ENCODE measurements at regions not wholly inside any gene's neighbourhood (a gene's known extent, or its start where the extent isn't known, plus 50 kb on each side); places are given as distances from the start of the nearest gene placed in this dataset.

DNA sequence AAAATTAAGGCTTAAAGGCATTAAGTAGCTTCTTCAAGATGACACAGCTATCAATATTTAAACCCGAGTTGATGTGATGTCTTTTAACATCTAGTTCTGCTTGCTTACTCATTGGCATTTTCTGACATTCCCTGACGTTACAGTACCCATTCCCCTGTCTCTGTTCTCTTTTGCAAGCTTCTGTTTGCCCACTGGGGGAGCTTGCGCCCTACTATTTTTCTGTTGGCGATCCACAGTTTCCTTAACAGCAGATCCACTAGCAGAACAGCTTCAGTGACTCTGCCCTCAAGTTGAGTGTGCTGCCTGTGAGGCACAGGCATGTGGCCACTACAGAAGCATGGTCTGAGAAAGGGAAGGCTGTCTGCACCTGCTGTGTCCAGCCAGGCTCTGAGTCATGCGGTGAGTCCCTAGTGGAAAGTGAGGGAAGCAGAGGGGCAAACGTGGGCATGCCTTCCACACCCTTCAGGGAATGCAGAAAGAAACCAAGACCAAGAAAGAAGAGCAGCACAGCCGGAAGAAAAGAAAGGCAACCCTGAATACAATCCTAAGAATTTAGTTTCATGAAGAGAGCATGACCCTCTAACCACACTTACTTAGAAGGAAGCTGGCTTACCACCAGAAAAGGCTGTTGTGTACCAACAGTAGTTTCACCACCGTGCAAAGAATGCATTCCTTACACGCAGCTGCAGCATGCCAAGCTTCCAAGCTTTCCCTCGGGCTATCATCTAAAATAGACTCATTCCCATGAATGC is 97.7 kb upstream of the VGLL2 start:
- Histone ChIP-seq H3K4me3 (no peak overlapping the region), H3K36me3 (no peaks in the 10 kb centered on the region), H3K9me3 (no peaks in the 10 kb centered on the region), H3K27me3 (ENCODE audit: low read depth) (no peaks in the 10 kb centered on the region), H3K27ac (no peak overlapping the region), H3K4me1 (no peaks in the 10 kb centered on the region)
- ATAC-seq (peak in 1 of 2 donors; percentile 76), DNase-seq (no peak)
- intact Hi-C loops (cut with DNase I), result no loop called here
- TF ChIP-seq, protein P1, sequence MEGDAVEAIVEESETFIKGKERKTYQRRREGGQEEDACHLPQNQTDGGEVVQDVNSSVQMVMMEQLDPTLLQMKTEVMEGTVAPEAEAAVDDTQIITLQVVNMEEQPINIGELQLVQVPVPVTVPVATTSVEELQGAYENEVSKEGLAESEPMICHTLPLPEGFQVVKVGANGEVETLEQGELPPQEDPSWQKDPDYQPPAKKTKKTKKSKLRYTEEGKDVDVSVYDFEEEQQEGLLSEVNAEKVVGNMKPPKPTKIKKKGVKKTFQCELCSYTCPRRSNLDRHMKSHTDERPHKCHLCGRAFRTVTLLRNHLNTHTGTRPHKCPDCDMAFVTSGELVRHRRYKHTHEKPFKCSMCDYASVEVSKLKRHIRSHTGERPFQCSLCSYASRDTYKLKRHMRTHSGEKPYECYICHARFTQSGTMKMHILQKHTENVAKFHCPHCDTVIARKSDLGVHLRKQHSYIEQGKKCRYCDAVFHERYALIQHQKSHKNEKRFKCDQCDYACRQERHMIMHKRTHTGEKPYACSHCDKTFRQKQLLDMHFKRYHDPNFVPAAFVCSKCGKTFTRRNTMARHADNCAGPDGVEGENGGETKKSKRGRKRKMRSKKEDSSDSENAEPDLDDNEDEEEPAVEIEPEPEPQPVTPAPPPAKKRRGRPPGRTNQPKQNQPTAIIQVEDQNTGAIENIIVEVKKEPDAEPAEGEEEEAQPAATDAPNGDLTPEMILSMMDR (IDR thresholded peaks at IDR 0.05), result no peak

DNA sequence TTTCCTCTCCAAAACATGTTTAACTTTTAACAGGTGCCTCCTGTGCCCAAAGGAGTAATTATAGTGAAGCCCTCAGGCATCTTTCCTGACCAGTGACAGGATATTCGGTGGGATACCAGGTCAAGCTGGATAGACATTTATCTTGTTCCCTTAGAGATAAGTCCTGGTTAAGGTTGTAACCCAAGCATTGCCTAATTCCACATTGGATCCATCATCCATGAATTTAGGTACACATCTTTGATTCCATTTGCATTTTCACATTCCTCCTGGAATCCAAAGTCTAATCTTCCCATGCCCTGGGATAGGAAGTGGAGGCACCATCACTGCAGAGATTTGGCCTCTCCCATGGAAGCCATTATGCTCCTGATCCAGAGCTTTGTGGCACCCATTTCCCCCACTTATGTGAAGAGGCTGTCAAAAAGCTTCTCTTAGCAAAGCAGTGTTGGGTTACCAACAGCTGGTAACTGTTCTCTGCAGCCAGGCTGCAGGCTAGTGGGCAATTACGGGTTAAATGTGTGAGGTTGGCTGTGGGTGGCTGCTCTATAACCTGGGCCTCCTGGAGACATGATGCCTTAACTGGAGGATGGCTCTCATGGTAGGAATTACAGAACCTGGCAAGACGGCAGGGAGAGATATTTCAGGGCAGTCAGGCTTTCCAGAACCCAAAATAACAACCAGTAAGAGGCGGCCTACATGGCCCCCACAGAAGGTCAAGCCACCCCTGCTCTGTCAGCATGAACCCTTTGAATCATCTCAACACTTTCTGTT is 96.9 kb upstream of the VGLL2 start:
- intact Hi-C loops (cut with DNase I), result no loop called here
- TF ChIP-seq, protein P1 (IDR thresholded peaks at IDR 0.05), result no peak
- H3K27me3 ChIP-seq (ENCODE audit: low read depth), result no peaks in the 10 kb centered on the region
- H3K4me1 ChIP-seq, result no peaks in the 10 kb centered on the region
- H3K4me3 ChIP-seq, result no peak overlapping the region
- H3K27ac ChIP-seq, result no peak overlapping the region
- ATAC-seq, result no peak
- no peak for DNase-seq
- H3K36me3 ChIP-seq, result no peaks in the 10 kb centered on the region
- H3K9me3 ChIP-seq, result no peaks in the 10 kb centered on the region

DNA sequence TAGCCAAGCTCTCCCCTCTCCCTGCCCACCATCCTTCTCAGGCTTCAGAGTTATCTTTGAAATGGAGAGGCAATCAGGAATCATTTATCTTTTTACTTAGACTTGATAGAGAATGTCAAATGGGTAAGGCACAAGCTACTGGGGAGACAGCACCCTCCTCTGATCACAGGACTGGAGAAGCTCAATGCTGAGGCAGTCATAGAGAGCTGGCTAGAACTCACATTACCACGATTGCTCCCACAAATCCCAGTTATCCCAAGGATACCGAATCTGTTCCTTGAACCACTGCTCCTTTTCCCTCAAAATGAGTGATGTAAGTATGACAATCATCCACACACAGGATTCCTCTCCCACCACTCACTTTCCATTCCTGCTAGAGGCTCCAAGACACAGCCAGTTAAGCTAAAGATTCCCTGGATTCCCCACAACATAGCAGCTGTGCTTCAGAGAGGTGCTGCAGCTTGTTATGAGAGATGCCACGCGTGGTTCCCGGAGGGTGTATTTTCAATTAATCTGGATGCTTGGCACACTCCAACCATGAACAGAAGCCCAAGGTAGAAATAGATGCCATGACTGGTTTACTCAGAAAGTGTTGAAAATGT is 96.2 kb upstream of the VGLL2 start:
- H3K9me3 ChIP-seq, result no peaks in the 10 kb centered on the region
- H3K27me3 ChIP-seq (ENCODE audit: low read depth), result no peaks in the 10 kb centered on the region
- no peaks in the 10 kb centered on the region for H3K36me3 ChIP-seq
- TF ChIP-seq, protein P1 (IDR thresholded peaks at IDR 0.05), result no peak
- no peak for DNase-seq
- intact Hi-C loops (cut with DNase I), result no loop called here
- H3K4me3 ChIP-seq, result no peak overlapping the region
- ATAC-seq, result no peak
- H3K27ac ChIP-seq, result no peak overlapping the region
- H3K4me1 ChIP-seq, result no peaks in the 10 kb centered on the region

DNA sequence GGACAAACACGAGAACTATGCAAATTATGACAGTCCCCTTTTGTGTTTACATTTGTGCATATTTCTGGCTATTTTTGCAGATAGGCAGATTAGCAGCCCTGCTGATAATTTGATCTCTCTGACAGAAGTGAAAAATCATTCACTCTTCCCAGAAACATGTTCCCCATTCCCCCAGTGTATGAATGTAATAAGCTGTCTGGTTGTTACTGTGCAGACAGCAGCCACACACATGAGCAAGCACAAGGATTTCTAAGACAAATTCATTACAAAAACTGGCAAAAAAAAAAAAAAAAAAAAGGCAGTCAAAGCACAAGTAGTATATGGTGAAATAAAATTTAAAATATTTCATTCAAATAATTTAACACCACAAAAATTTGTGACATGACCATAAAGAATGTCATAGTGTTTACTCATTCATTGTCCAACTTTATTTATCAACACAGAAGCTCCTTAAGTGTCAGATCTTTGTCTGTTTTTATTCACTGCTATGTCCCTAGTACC is 95.5 kb upstream of the VGLL2 start:
- DNase-seq, result no peak
- no peak overlapping the region for H3K4me3 ChIP-seq
- no peaks in the 10 kb centered on the region for H3K4me1 ChIP-seq
- intact Hi-C loops (cut with DNase I), result no loop called here
- H3K27ac ChIP-seq, result no peak overlapping the region
- TF ChIP-seq, protein P1 (IDR thresholded peaks at IDR 0.05), result no peak
- no peaks in the 10 kb centered on the region for H3K9me3 ChIP-seq
- no peaks in the 10 kb centered on the region for H3K27me3 ChIP-seq (ENCODE audit: low read depth)
- H3K36me3 ChIP-seq, result no peaks in the 10 kb centered on the region
- ATAC-seq, result no peak

DNA sequence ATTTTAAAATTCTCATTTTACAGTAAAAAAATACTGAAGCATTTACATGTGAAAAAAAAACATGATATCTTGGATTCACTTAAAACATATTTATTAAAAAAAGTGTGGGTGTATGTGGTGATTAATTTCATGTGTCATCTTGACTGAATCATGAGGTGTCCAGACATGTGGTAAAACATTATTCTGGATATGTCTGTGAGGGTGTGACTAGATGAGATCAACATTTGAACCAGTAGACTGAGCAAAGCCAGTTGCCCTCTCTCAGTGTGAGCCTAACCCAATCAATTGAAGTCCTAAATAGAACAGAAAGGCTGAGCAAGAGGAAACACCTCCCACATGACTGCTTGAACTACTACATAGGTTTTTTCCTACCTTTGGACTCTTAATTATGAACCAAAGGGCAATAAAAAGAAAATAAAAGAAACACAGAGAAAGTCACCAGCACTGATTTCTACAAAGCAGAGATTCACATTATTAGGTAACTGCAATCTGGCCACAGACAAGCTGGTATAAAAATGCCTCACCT is 90.5 kb upstream of the VGLL2 start:
- Histone ChIP-seq H3K4me3 (no peak overlapping the region), H3K4me1 (no peaks in the 10 kb centered on the region), H3K9me3 (no peaks in the 10 kb centered on the region), H3K36me3 (no peaks in the 10 kb centered on the region), H3K27ac (no peak overlapping the region), H3K27me3 (ENCODE audit: low read depth) (no peaks in the 10 kb centered on the region)
- no peak for ATAC-seq
- TF ChIP-seq, protein P1 (IDR thresholded peaks at IDR 0.05), result no peak
- no peak for DNase-seq
- intact Hi-C loops (cut with DNase I), result no loop called here

Measured in lower lobe of right lung (tissue), 2 donors.